ENCODE measurements at regions not wholly inside any gene's neighbourhood (a gene's known extent, or its start where the extent isn't known, plus 50 kb on each side); places are given as distances from the start of the nearest gene placed in this dataset.

- H3K27me3 ChIP-seq = no peaks in the 10 kb centered on the region
- TF ChIP-seq POLR2A (IDR thresholded peaks at IDR 0.05) (no peak), CTCF (IDR thresholded peaks at IDR 0.05) (no peak)
- H3K4me1 ChIP-seq = no peaks in the 10 kb centered on the region
- no peak overlapping the region for H3K4me3 ChIP-seq
- no peak for DNase-seq
- H3K27ac ChIP-seq = no peak overlapping the region
- H3K36me3 ChIP-seq = no peaks in the 10 kb centered on the region
- intact Hi-C loops (cut with DNase I; ENCODE audit: low total_unique reads) = no loop called here
- H3K9me3 ChIP-seq = no peaks in the 10 kb centered on the region
Measured at GRCh38 chr7:16999541-17000267, 117.9 kb upstream of the AGR3 start.

- no peak overlapping the region for H3K27ac ChIP-seq
Measured at GRCh38 chr7:17005271-17005670, 123.5 kb upstream of the AGR3 start.

GRCh38 chr7:17007841-17008240 is 126.1 kb upstream of the AGR3 start:
- no peaks in the 10 kb centered on the region for H3K9me3 ChIP-seq
- no peak overlapping the region for H3K27ac ChIP-seq
- no peaks in the 10 kb centered on the region for H3K36me3 ChIP-seq
- H3K4me3 ChIP-seq = no peak overlapping the region
- DNase-seq = no peak
- H3K27me3 ChIP-seq = no peaks in the 10 kb centered on the region
- no peaks in the 10 kb centered on the region for H3K4me1 ChIP-seq
- intact Hi-C loops (cut with DNase I; ENCODE audit: low total_unique reads) = no loop called here
- TF ChIP-seq POLR2A (IDR thresholded peaks at IDR 0.05) = no peak
- TF ChIP-seq CTCF (IDR thresholded peaks at IDR 0.05) = no peak

More at GRCh38 chr7:17005271-17005670, 123.5 kb upstream of the AGR3 start:
- no peaks in the 10 kb centered on the region for H3K36me3 ChIP-seq
- H3K4me3 ChIP-seq = no peak overlapping the region
- no peak for DNase-seq
- H3K27me3 ChIP-seq = no peaks in the 10 kb centered on the region
- intact Hi-C loops (cut with DNase I; ENCODE audit: low total_unique reads) = no loop called here
- TF ChIP-seq CTCF (IDR thresholded peaks at IDR 0.05) = no peak
- TF ChIP-seq POLR2A (IDR thresholded peaks at IDR 0.05) = no peak
- no peaks in the 10 kb centered on the region for H3K9me3 ChIP-seq
- H3K4me1 ChIP-seq = no peaks in the 10 kb centered on the region

GRCh38 chr7:17009007-17009719 is 127.4 kb upstream of the AGR3 start:
- no peak for DNase-seq
- H3K27ac ChIP-seq = no peak overlapping the region
- intact Hi-C loops (cut with DNase I; ENCODE audit: low total_unique reads) = no loop called here

More at GRCh38 chr7:17009007-17009719, 127.4 kb upstream of the AGR3 start:
- Histone ChIP-seq H3K27me3 (no peaks in the 10 kb centered on the region), H3K4me3 (no peak overlapping the region), H3K4me1 (no peaks in the 10 kb centered on the region), H3K36me3 (no peaks in the 10 kb centered on the region), H3K9me3 (no peaks in the 10 kb centered on the region)
- TF ChIP-seq POLR2A (IDR thresholded peaks at IDR 0.05) (no peak), CTCF (IDR thresholded peaks at IDR 0.05) (no peak)

All from uterus (tissue), 3 donors.